Nephron progenitor cell (in vitro differentiated cells): ENCODE measurements at regions not wholly inside any gene's neighbourhood (a gene's known extent, or its start where the extent isn't known, plus 50 kb on each side); places are given as distances from the start of the nearest gene placed in this dataset.

ENCODE experiments used
- DNase-seq: peaks from one replicate; pipeline ENCODE4 v3.0.0; 2021
- H3K27ac Mint-ChIP-seq: 2 replicates; pipeline ENCODE4 v1.8.0; 2021; ENCODE audit warnings: mild to moderate bottlenecking, moderate library complexity, mixed read lengths
- H3K27me3 Mint-ChIP-seq: 2 replicates; pipeline ENCODE4 v1.8.0; 2021; ENCODE audit warnings: mild to moderate bottlenecking, low read depth, mixed read lengths; ENCODE audit not compliant: poor library complexity
- H3K36me3 Mint-ChIP-seq: 2 replicates; pipeline ENCODE4 v1.8.0; 2021; ENCODE audit warnings: low read depth, mixed read lengths
- H3K4me1 Mint-ChIP-seq: 2 replicates; pipeline ENCODE4 v1.8.0; 2021; ENCODE audit warnings: mixed read lengths
- H3K4me3 Mint-ChIP-seq: 2 replicates; pipeline ENCODE4 v1.8.0; 2021; ENCODE audit warnings: mild to moderate bottlenecking, moderate library complexity, mixed read lengths
- H3K9me3 Mint-ChIP-seq: 2 replicates; pipeline ENCODE4 v1.8.0; 2021; ENCODE audit warnings: mild to moderate bottlenecking, moderate library complexity, mixed read lengths
- CTCF ChIP-seq: fragments of 200-600 bp; sonication (generic); IDR thresholded peaks from 2 replicates; pipeline ENCODE4 v1.5.0; 2021; ENCODE audit warnings: antibody characterized with exemption

- no peaks in the 10 kb centered on the region for H3K27me3 Mint-ChIP-seq
- TF ChIP-seq CTCF: no peak
- H3K27ac Mint-ChIP-seq: no peak overlapping the region
- H3K36me3 Mint-ChIP-seq: no peaks in the 10 kb centered on the region
- DNase-seq: no peak
- H3K4me1 Mint-ChIP-seq: peaks cover 5% of the 10 kb centered on the region
- no peak overlapping the region for H3K4me3 Mint-ChIP-seq
- no peaks in the 10 kb centered on the region for H3K9me3 Mint-ChIP-seq
These were observed 398.0 kb upstream of the DCC start for GRCh38 chr18:51941999-51942398.

- no peaks in the 10 kb centered on the region for H3K27me3 Mint-ChIP-seq
- H3K4me3 Mint-ChIP-seq: no peak overlapping the region
- no peaks in the 10 kb centered on the region for H3K36me3 Mint-ChIP-seq
These were observed 396.7 kb upstream of the DCC start for GRCh38 chr18:51943281-51943680.

GRCh38 chr18:51946946-51947345 lies 393.1 kb upstream of the DCC start:
- H3K36me3 Mint-ChIP-seq: no peaks in the 10 kb centered on the region
- H3K27ac Mint-ChIP-seq: no peak overlapping the region
- no peak for DNase-seq
- H3K4me3 Mint-ChIP-seq: no peak overlapping the region
- H3K27me3 Mint-ChIP-seq: no peaks in the 10 kb centered on the region
- TF ChIP-seq CTCF: no peak
- H3K4me1 Mint-ChIP-seq: no peaks in the 10 kb centered on the region
- no peaks in the 10 kb centered on the region for H3K9me3 Mint-ChIP-seq

More at GRCh38 chr18:51943281-51943680, 396.7 kb upstream of the DCC start:
- Mint-ChIP-seq H3K27ac (no peak overlapping the region), H3K4me1 (peaks cover 5% of the 10 kb centered on the region), H3K9me3 (no peaks in the 10 kb centered on the region)
- no peak for TF ChIP-seq CTCF
- no peak for DNase-seq

GRCh38 chr18:51952844-51953243 lies 387.2 kb upstream of the DCC start:
- no peak for TF ChIP-seq CTCF
- Mint-ChIP-seq H3K9me3 (no peaks in the 10 kb centered on the region), H3K36me3 (no peaks in the 10 kb centered on the region), H3K4me3 (no peak overlapping the region), H3K4me1 (no peaks in the 10 kb centered on the region), H3K27ac (no peak overlapping the region), H3K27me3 (peaks cover 3% of the 10 kb centered on the region)
- no peak for DNase-seq

GRCh38 chr18:51953521-51953920 lies 386.5 kb upstream of the DCC start:
- Mint-ChIP-seq H3K9me3 (no peaks in the 10 kb centered on the region), H3K36me3 (no peaks in the 10 kb centered on the region), H3K4me1 (no peaks in the 10 kb centered on the region), H3K27ac (no peak overlapping the region), H3K4me3 (no peak overlapping the region), H3K27me3 (peaks cover 3% of the 10 kb centered on the region)
- no peak for TF ChIP-seq CTCF
- no peak for DNase-seq

DNA sequence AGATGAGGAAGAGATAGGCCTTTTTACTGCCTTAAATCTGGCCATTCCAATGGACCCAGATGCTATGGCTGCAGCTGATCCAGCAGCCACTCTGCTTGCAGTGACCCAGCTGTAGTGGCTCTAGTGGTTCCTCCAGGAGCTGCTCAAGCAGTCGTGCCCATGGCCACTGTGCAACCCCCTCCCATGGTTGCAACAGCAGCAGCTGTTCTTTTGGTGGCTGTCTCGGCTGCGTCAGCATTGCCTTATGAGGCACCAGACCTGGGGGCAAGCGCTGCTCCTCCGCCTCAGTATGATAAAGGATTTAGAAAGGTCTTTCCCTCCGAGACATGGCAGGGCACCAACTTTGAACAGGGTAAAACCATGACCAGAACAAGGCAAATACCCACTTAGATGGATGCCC lies 384.9 kb upstream of the DCC start:
- peaks cover 3% of the 10 kb centered on the region for H3K27me3 Mint-ChIP-seq
- no peaks in the 10 kb centered on the region for H3K9me3 Mint-ChIP-seq
- H3K27ac Mint-ChIP-seq: no peak overlapping the region
- no peaks in the 10 kb centered on the region for H3K4me1 Mint-ChIP-seq
- H3K4me3 Mint-ChIP-seq: no peak overlapping the region
- no peaks in the 10 kb centered on the region for H3K36me3 Mint-ChIP-seq
- TF ChIP-seq CTCF: no peak
- no peak for DNase-seq
